Suprapubic skin (tissue), 3 donors: ENCODE measurements at regions not wholly inside any gene's neighbourhood (a gene's known extent, or its start where the extent isn't known, plus 50 kb on each side); places are given as distances from the start of the nearest gene placed in this dataset.

Experiments used
- EP300 ChIP-seq: sonication (generic); formaldehyde crosslinking; IDR thresholded peaks from one replicate; pipeline ENCODE4 v1.6.1; 2017; ENCODE audit warnings: antibody characterized with exemption
- POLR2A ChIP-seq, 2 donors: fragments of 450-650 bp; IDR thresholded peaks; one replicate each; pipeline ENCODE4 v1.6.1; 2017; ENCODE audit warnings: antibody characterized with exemption in 2 of 2, mild to moderate bottlenecking in 2 of 2, moderate library complexity in 2 of 2
- TF ChIP-seq, protein P1 (sequence below), 2 donors: fragments of 200-600 bp in 1 of 2; fragments of 450-650 bp in 1 of 2; sonication (generic) in 1 of 2; IDR thresholded peaks; one replicate each; pipeline ENCODE4 v1.5.1; 2016 to 2019; ENCODE audit warnings: antibody characterized with exemption in 2 of 2, mild to moderate bottlenecking in 1 of 2, moderate library complexity in 1 of 2

DNA sequence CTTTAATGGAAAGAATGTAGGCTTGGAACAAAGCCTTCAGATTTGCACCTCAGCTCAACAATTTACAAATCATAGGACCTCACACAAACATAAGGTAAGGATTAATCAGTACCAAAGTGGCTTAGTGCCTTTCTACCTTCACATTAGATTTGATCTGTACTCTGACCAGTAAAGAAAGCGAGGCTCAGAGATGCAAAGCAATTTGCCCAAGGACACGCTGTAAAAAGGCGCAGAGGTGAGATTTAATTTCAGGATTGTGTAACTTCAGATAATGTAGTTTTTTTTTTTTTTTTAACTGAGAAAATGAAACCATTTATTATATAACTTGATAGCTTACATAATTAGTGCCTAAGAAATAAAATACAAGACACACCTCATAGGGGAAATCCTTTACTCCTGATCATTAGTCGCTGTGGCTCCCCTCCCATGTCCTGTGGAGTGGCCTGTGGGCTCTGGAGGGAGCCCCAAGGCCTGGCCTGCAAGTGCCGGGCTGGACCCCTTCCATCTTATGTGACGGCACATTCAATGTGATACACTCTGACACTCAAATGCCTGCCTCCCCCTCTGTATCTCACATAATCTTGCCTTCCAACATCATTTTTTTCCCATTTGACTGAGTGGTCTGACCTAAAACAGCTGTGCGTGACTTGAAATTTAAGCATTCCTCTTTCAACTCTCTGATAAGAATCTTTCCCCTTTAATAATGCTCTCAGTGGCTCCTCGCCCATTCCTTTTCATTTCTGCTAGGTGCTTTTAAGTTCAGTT is 426.5 kb upstream of the DAB1 start:
- no peak for TF ChIP-seq POLR2A (IDR thresholded peaks at IDR 0.05)
- TF ChIP-seq, protein P1, sequence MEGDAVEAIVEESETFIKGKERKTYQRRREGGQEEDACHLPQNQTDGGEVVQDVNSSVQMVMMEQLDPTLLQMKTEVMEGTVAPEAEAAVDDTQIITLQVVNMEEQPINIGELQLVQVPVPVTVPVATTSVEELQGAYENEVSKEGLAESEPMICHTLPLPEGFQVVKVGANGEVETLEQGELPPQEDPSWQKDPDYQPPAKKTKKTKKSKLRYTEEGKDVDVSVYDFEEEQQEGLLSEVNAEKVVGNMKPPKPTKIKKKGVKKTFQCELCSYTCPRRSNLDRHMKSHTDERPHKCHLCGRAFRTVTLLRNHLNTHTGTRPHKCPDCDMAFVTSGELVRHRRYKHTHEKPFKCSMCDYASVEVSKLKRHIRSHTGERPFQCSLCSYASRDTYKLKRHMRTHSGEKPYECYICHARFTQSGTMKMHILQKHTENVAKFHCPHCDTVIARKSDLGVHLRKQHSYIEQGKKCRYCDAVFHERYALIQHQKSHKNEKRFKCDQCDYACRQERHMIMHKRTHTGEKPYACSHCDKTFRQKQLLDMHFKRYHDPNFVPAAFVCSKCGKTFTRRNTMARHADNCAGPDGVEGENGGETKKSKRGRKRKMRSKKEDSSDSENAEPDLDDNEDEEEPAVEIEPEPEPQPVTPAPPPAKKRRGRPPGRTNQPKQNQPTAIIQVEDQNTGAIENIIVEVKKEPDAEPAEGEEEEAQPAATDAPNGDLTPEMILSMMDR (IDR thresholded peaks at IDR 0.05), result no peak
- no peak for TF ChIP-seq EP300
